AG04450 (cell line): ENCODE measurements at regions not wholly inside any gene's neighbourhood (a gene's known extent, or its start where the extent isn't known, plus 50 kb on each side); places are given as distances from the start of the nearest gene placed in this dataset.

ENCODE experiments used
- CTCF ChIA-PET: fragments of 300-600, 350-600 bp; formaldehyde crosslinking; extraction: SDS; loops from one replicate; lab custom pipeline; 2022; ENCODE audit warnings: antibody characterized with exemption, inconsistent platforms; lab: Charles Lee
- POLR2A ChIA-PET: fragments of 350-600 bp; formaldehyde crosslinking; extraction: SDS; loops from one replicate; lab custom pipeline; 2021; ENCODE audit warnings: antibody characterized with exemption, inconsistent platforms; lab: Yijun Ruan, JAX
- DNase-seq: peaks from one replicate; pipeline ENCODE4 v3.0.0-alpha.2; 2011; ENCODE audit warnings: low read depth, low spot score
- H3K27ac ChIP-seq: one replicate; pipeline ENCODE4 v1.5.1; 2012; ENCODE audit warnings: low read depth, low read length, control low read depth
- H3K27me3 ChIP-seq: one replicate; pipeline ENCODE4 v1.6.0; 2012; ENCODE audit warnings: low read length; ENCODE audit not compliant: control insufficient read depth, insufficient read depth
- H3K4me3 ChIP-seq: 2 replicates; pipeline ENCODE4 v1.5.1; 2011; ENCODE audit warnings: mild to moderate bottlenecking, low read depth, low read length, control low read depth
- H3K9me3 ChIP-seq: 2 replicates; pipeline ENCODE4 v1.5.1; 2012; ENCODE audit warnings: low read length; ENCODE audit not compliant: control insufficient read depth, insufficient read depth
- TF ChIP-seq, protein P1 (sequence below): IDR thresholded peaks from 2 replicates; pipeline ENCODE4 v1.5.1; 2011; ENCODE audit warnings: low read depth, low read length, control low read depth, inconsistent platforms

DNA sequence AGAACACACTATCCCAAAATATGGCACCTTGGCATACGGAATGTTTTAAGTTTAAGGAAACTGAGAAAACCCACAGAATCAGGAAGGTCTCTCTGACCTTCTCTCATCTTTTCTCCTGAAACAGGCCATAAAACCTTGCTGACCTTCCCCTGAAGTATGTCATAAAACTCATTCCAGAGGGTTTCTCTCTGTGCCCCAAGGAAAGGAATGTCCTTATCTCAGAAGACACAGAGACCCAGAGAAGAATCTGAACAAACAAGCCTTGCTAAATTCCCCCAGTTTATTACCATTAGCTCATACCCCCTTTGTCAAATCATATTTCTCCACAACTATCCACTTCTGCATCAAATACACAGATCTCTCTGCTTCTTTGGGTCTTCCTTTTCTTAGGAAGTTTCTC, 603.1 kb downstream of the MCTP2 start:
- ChIA-PET CTCF (no interaction called here), POLR2A (no interaction called here)
- TF ChIP-seq, protein P1, sequence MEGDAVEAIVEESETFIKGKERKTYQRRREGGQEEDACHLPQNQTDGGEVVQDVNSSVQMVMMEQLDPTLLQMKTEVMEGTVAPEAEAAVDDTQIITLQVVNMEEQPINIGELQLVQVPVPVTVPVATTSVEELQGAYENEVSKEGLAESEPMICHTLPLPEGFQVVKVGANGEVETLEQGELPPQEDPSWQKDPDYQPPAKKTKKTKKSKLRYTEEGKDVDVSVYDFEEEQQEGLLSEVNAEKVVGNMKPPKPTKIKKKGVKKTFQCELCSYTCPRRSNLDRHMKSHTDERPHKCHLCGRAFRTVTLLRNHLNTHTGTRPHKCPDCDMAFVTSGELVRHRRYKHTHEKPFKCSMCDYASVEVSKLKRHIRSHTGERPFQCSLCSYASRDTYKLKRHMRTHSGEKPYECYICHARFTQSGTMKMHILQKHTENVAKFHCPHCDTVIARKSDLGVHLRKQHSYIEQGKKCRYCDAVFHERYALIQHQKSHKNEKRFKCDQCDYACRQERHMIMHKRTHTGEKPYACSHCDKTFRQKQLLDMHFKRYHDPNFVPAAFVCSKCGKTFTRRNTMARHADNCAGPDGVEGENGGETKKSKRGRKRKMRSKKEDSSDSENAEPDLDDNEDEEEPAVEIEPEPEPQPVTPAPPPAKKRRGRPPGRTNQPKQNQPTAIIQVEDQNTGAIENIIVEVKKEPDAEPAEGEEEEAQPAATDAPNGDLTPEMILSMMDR: no peak

DNA sequence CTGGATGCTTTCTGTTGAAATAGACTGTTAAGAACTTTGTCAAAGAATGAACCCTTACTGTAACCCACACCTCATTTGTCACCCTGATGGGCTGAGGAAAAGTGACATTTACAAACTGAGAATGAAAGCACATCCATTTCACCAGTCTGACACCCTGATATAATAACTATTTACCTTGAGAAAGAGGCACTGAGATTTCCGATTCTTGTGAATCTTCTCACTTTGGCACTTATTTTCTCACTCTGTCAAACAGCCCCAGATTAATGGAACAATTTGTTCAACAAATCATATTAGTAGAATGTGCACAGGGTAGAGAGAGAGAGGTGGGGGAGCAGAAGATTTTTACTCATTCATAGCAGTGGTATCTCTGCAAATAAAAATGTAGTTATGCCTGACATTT, 606.9 kb downstream of the MCTP2 start:
- TF ChIP-seq, protein P1: no peak
- Histone ChIP-seq H3K9me3 (peaks cover 7% of the 10 kb centered on the region), H3K27me3 (no peaks in the 10 kb centered on the region), H3K4me3 (no peak overlapping the region), H3K27ac (no peak overlapping the region)
- POLR2A ChIA-PET: no interaction called here
- DNase-seq: no peak
- CTCF ChIA-PET: no interaction called here

More for the DNA sequence above, 603.1 kb downstream of the MCTP2 start:
- Histone ChIP-seq H3K27me3 (no peaks in the 10 kb centered on the region), H3K9me3 (no peaks in the 10 kb centered on the region), H3K27ac (no peak overlapping the region), H3K4me3 (no peak overlapping the region)
- no peak for DNase-seq

GRCh38 chr15:94840794-94841783, 609.7 kb downstream of the MCTP2 start:
- TF ChIP-seq, protein P1: no peak
- Histone ChIP-seq H3K9me3 (peaks cover 7% of the 10 kb centered on the region), H3K4me3 (no peak overlapping the region), H3K27ac (no peak overlapping the region), H3K27me3 (no peaks in the 10 kb centered on the region)
- ChIA-PET POLR2A (no interaction called here), CTCF (no interaction called here)
- no peak for DNase-seq

DNA sequence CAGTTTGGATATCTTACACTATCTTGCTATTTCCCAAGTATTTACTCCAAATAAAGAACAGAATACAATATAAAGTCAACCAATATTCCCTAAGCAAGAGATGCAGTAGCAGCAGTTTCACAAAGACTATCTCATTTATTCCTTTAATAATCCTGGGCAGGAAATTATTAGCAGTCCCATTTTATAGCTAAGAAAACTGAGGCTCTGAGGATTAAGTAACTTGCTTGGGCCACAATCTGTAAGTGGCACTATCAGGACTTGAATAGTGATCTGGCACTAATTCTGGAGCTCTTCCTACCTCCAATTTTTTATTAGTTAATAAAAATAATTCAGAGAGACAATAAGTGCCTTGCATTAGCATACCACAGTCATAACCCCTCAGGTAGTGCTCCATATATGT, 611.7 kb downstream of the MCTP2 start:
- TF ChIP-seq, protein P1: no peak
- DNase-seq: no peak
- CTCF ChIA-PET: interaction anchor here (1.1 kb wide), 1 partner anchor 11 kb away, joined by 3 read pairs; no protein-coding TSS in a partner anchor
- Histone ChIP-seq H3K27me3 (no peaks in the 10 kb centered on the region), H3K4me3 (no peak overlapping the region), H3K27ac (no peak overlapping the region), H3K9me3 (peaks cover 7% of the 10 kb centered on the region)
- POLR2A ChIA-PET: no interaction called here

DNA sequence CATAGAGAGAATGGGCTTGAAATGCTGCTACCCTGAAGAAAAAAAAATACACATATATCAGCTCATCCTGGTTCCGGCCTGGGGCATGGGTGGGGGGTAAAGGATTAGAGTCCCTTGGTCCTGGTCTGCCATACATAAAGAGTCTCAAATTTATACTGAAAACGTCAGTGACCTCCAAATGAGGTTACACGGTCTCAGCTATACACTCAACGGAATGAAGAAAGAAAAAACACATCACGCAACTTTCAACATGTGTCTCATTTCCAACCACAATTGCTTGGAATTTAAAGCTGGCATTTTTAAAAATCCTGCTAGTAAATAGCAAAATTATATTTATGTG, 612.8 kb downstream of the MCTP2 start:
- ChIA-PET CTCF (interaction anchor here (0.6 to 1.3 kb wide), 2 partner anchors 9 to 1746 kb away, joined by 3 read pairs; no protein-coding TSS in a partner anchor), POLR2A (no interaction called here)
- Histone ChIP-seq H3K27ac (no peak overlapping the region), H3K27me3 (no peaks in the 10 kb centered on the region), H3K9me3 (peaks cover 7% of the 10 kb centered on the region), H3K4me3 (no peak overlapping the region)
- TF ChIP-seq, protein P1: no peak
- no peak for DNase-seq
